ENCODE measurements at regions not wholly inside any gene's neighbourhood (a gene's known extent, or its start where the extent isn't known, plus 50 kb on each side); places are given as distances from the start of the nearest gene placed in this dataset.

DNA sequence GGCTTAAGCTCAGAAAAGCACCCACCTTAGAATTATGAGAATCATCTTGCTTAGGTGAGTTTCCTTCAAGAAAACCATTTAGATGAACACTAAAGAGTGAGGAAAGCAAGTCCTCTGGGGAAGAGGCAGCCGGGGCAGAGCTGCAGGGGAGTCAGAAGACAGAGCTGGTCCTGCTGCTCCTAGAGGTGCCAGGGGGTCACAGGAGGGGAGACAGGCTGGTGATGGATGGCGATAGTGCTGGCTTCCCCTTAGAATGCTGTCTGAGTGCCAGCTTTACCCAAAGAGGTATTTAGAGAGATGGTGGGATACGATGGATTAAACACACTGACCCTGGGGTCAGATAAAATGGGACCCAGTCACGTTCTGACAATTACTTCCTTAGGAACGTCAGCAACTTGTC lies 269.4 kb downstream of the TDRD15 start:
- DNase-seq (ENCODE audit: low read depth in 2 of 2) = no peak

DNA sequence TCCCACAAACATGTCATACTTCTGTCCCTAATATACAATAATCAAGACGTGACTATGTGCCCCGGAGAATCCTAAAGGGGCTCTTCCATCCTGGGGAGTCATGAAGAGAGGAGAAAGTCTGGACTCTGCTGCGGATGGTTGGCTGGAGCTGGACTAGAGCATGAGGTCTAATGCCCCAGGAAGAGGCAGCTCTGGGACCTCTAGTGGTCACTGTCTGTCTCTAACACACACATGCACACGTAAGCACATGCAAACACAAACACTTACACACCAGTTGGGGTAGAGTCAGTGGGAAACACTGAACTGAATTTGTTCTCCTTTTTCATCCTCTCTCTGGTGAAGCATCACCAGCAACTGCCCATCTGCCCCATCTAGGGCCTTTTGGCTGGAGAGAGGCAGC lies 271.6 kb downstream of the TDRD15 start:
- no peak for DNase-seq (ENCODE audit: low read depth in 2 of 2)

DNA sequence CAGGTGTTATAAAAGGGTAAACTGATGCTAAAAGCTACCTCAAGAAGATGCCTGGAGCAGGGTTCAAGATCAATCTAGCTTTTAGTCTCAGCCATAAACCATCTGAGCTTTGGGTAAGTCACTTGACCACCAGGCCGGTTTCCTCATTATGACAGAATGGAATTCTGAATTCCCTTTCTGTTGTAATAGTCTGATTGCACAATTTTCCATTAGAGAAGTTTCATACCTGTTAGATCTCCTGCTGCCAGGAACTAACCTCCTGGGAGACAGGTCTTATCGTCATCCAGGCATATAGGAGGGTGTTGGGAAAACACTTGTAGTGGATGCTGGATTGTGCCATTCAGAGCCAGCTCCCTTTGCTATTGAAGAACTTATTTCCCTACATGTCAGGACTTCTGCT lies 272.5 kb downstream of the TDRD15 start:
- DNase-seq (ENCODE audit: low read depth in 2 of 2) = no peak

DNA sequence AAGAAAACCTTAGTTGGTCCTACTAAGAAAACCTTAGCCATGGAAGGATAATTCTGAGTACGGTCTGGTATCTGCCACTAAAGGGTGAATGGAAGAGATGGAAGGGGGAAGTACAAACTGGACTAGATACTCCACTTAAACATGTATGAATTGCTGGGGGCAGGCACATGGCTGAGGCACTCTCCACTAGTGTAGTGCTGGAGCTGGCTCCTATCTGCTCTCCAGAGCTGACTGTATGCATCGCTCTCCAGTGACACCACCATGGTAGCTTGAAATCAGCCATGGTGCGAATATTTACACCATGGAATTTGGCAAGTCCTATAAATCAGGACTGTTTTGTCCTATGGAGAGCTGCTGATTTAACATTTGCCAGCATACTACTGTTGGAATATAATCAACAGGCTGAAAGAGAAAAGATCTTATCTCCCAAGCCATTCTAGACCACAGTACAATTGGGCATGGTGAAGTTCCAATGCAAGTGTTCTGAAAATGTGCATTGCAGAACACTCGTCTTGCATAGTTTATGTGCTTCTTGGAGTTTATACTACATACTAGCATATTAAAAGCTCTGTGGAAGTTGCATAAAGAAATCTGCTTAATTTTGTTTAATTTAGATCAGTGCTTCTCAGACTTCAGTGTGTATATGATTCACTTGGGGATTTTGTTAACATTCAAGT lies 277.4 kb downstream of the TDRD15 start:
- no peak for DNase-seq (ENCODE audit: low read depth in 2 of 2)

DNA sequence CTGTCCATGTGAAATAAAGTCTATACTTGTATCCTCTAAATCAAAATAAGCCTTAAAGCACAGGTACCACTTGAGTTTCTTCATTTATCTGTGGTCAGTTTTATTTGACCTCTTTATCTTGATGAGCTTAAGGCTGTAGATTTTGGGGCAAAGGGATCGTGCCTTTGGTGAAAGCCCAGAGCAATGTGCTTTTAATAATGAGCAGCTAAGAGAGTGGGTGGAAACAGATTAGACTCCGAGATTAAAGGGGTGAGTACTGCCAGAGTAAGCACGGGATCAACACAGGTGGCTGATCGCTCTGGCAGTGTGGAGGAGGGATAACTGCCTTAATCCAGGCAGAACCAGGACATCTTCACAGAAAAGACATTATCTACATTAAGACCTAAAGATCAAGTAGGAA lies 280.4 kb downstream of the TDRD15 start:
- DNase-seq (ENCODE audit: low read depth in 2 of 2) = no peak

DNA sequence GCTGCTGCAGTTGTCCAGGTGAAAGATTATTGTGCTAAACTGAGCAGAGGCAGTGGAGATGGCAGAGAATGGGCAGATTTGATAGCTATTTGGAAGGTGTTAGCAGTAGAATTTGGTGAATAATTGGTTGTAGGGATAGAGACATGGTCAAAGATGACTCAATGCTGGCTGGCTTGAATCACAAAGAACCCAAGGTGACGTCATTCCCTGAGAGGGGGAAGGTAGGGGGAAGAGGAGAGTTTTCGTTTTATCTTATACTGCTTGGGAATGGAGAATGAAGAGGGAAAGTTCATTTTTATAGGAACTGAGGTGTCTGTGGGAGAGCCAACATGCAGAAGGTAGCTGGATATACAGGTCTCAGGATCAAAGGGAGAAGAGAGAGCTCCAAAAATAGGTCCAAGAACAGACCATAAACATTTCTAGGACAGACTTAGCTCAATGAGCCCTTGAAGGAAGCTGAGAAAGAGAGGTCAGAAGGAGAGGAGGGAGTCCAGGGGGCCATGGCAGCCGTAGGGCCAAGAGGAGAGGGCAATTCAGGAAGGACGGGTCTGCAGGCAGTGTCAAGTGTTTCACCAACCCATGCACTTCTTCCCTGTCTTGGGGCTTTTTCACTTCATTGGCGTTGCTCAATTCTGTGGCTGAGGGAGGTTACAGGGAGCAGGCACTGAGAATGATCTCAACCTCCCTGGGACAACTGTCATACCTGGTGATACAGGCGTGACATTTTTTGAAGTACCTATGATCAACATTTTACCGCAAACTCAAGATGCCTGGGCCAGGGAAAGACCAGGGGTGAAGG lies 281.3 kb downstream of the TDRD15 start:
- DNase-seq (ENCODE audit: low read depth in 2 of 2) = no peak

DNA sequence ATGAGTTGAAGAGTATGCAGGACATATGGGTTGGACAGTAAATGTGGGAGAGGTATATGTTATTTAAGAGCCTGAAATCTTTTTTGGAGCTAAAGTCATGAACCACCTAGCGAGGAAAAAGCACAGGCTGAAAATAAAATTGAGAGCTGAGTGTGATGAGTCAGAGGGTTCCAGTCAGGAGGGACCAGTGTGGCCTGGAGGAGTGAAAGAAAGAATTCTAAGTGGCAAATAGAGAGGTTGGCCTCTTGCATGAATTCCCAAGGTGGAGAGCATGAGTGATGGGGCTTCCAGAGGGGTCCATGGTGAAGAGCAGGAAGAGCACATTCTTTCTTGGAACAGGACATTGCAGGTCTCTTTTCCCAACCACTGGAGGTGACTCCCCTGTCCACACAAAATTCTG lies 282.6 kb downstream of the TDRD15 start:
- no peak for DNase-seq (ENCODE audit: low read depth in 2 of 2)

DNA sequence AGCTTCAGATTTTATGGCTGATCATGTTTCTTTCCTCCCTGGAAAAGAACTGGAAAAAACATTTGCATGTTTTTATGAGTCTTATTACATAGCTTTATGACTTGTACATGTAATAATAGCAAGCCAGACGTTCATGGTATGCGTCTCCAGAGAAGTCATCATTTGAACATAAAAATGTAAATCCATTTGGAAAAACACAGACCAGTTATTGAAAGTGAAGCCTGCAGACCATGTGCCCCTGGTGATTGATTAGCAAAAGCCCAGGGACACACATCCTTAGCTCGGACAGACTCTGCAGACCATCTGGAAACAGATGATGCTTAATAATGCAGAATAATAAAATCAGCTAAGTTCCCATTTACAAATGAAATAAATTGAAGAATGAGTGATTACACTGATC lies 283.1 kb downstream of the TDRD15 start:
- DNase-seq (ENCODE audit: low read depth in 2 of 2) = no peak

DNA sequence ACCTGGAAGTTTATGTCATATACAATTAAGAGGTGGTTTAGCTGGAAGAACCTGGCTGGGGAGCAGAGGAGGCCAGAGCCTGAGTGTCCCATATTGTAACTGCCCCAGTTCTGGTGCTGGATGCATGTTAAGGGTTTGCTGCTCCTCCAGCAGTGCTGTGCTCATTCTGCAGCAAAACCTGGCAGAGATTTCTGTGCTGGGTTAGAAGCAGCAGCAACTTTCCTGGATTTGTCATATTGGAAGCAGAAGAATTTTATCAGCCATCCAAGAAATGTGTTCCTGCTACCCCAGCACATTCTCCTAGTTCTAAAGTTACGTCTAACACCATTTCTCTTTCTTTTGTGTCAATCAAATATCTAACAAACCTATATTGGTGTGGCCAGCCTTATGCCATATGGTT lies 284.1 kb downstream of the TDRD15 start:
- no peak for DNase-seq (ENCODE audit: low read depth in 2 of 2)

DNA sequence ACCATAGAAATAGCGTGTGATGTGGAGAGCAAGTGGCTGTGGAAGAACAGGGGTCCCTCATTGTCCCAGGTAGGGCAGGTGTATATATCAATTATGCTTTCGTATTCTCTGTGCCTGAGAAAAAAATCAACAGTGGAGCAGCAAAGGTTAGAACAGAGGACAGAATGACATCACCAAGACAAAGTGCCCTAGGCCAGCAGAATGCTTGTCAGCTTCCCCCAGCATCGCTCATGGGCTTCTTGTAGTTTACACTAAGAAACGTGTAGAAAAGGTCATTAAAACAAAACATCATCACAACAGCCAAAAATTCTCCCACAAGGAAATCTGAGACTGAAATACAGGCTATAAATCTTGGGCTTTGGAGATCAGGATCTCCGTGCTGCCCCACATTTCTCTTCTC lies 288.0 kb downstream of the TDRD15 start:
- no peak for DNase-seq (ENCODE audit: low read depth in 2 of 2)

DNA sequence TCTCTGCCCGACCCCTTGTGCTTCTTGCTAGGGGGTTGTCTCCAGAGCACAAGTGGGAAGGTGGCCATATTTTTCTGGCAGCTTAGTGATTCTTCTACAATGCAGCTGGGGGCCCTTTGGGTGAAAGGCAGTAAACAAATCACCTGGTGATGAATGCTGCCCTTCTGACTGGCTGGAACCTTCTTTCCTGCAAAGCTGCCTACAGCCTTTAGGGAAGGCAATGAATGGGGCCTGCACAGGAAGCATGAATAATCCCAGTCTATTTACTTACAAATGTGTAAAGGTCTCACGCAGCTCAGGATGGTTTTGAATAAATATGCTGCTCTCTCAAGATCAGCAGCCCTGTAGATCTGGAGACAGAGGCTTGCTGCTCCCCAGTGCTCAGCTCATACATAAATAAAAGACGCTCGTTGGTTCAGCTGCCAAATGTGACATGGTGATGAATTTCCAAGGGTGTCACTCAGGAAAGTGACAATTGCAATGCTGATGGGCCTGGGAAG lies 289.2 kb downstream of the TDRD15 start:
- DNase-seq (ENCODE audit: low read depth in 2 of 2) = no peak

DNA sequence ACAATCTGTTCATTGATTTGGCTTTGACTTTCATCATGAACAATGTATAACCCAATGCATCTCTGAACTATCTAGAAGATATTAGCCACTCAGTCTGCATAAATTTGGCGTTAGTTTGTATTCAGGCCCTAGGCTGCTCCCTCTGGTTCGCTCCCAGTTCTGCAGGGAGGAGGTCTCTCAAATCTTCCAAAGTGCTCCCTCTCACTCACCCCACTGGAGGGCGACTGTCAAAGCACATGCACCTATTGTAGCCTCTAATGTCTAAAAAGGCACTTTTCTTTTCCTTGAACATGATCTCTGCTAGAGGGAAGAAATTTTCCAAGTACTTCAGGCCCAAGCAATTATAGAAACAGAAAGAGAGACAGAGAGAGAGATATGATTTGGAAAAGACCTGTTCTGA lies 291.5 kb downstream of the TDRD15 start:
- DNase-seq (ENCODE audit: low read depth in 2 of 2) = no peak

DNA sequence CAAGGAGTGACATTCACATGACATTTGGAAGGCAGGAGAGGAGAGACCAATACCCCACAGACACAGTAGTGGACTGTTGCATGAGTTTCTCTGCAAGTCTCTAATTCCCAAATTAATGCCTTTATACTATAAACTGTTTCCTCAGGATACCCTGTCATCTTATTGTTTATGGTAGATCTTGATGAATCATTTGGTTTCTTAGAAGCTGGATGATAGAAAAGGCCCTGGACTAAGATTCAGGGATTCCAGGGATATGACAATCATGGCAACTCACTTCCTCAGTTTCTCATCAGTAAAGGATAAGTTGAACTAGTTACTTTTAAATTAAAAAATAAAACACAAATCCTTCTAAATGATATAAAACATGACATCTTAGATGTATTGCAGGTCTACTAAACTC lies 292.5 kb downstream of the TDRD15 start:
- no peak for DNase-seq (ENCODE audit: low read depth in 2 of 2)

DNA sequence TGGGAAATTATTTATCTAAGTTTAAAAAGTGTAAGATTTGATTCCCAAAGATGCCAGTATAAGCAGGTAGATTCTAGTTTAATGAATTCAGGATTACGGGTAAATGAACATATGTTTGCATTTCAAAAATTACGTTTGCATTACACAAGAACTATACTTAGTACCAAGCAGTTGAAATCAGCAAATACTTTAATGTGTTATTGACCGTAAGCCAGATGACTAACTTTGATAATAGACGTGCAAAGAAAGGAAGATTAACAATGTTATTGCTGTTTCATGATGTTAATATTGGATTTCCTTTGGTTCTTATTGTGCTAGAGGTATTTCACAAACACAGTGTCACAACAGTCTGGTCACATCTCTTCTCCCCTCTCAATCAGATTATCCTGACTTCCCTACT lies 294.7 kb downstream of the TDRD15 start:
- no peak for DNase-seq (ENCODE audit: low read depth in 2 of 2)

DNA sequence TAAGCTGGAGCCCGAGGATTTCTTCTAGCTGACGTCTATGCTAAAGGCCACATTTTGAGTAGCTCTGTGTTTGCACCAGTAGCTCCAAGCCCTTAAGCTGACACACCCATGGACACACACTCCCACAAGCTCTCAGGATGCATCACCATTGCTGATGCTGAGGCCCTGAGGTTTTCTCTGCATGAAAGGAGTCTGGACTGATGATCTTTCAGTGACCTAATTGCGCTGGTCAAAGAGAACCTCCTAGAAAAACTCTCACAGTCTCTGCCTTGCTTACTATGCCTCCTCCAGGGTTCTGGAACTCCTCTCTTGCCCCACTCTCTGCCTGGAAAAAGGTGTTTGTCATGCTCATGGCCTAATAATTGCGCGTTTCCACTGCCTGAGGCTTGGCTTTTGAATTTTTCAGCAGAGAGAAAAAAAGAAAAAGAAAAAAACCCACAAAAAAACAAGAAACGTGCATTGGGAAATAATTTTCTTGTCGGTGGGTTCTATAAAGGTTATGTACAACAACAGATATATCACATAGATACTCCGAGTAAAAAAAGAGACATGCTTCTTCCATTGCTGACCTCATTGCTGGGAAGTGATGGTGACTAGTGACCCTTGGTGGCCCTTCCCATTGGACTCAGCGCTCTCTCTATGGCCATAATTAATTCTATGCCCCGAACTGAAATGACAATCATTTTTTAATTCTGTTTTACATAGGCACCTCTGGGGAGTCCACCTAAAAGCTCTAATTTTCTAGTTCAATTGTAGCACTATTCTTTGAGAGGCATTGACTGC lies 297.0 kb downstream of the TDRD15 start:
- no peak for DNase-seq (ENCODE audit: low read depth in 2 of 2)

DNA sequence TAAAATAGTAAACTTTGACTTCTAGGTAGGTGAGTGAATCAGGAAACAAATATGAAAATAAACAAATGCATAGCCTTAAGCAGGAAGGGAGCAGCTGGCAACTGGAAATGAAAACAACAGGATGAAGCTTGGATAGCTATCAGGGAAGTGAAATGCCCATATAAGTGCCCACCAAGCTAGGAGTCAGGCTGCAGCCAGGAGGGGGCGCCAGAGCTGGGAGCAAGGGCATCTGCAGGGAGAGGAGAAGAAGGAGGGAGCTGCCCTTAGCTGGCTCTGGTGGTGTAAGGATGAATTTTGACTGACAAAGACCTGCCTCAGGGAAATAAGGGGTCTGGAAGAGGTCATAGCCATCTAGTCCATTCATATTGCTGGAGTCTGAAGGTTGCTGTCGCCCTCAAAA lies 298.3 kb downstream of the TDRD15 start:
- no peak for DNase-seq (ENCODE audit: low read depth in 2 of 2)

DNA sequence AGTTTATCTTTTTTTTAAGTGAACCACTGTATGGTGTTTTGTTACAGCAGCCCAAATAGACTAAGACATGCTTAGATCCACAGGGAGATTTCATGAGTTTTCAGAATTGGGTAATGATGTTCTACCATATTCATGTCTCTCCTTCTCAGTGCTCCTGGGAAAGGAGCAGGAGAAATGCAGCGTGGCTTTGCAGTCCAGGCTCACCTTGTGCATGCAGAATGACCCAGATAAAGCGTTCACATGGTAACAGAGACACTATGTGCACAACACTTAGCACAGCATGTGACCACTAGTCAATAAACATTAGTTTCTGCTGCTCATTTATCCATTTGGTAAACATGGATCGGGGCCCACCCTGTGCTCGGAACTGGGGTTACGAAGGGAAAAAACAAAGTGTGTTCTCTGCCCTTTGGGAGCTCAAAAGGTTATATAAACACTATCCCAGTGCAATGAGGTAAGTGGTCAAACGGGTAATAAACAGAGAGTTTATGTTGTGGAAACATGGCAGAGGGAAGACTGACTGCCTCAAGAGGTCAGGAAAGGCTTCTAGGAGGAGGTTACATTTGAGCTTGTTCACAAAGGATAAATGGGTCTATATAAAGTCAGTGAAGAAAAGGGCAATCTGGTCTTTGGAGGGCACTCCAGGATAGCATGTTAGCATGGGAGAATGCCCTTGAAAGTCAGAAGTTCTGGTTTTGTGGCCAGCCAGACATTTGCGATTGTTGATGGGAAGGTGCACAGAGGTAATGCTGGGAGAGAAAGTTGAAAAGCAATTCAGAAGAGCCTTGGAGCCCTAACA lies 299.2 kb downstream of the TDRD15 start:
- DNase-seq (ENCODE audit: low read depth in 2 of 2) = no peak

DNA sequence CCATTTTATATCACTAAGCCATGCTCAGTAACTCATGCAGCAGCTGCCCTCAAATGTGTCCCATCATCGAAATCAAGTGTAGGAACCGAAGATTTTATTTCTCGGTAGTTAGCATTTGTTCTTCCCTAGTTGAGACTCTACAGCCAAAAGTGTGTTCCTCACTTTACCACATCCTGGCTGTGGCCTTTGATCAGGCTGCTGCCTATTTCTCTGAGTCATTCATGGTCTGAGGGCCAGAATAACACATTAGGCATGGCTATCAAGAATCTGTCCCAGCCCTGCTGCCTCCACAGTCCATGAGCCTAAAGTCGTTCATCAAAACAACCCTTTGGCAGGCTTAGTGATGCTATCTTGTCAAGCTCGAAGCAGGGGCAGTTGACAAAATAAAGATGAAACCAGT lies 300.1 kb downstream of the TDRD15 start:
- DNase-seq (ENCODE audit: low read depth in 2 of 2) = no peak

DNA sequence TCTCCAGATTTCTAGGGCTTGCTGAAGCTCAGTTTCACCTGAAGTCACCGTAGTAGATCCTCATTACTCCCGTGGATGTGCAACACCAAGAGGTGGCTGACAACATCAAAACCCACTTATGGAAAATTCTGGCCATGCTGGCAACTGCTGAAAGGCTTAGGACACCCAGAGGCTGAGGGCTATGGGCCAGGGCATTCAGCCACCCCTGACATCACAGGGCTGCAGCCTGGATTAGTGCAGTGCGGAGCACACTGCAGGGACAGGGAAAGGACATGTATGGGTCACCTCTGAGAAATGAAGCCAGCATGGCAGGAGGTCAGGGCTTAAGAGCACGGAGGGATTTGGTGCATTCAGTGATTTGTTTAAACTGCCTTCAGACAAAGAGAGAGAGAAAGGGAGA lies 300.6 kb downstream of the TDRD15 start:
- DNase-seq (ENCODE audit: low read depth in 2 of 2) = no peak

DNA sequence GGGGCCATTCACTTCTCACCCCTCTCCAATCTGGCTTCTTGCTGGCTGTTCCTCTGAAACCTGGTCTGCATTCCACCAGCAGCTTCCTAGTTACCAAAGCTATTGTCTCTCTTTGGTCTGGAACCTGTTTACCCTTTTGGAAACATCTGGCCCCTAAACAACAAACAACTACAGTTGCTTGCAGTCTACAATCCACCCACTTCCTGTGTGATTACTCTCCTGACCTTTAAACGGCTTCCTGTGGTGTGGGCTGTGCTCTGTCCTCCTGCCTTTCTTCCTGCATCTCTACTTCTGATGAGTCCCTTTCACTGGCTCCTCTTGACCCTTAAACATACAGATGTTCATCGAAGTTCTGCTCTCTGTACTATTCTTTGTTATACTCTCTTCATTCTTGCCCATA lies 303.8 kb downstream of the TDRD15 start:
- DNase-seq (ENCODE audit: low read depth in 2 of 2) = no peak

DNA sequence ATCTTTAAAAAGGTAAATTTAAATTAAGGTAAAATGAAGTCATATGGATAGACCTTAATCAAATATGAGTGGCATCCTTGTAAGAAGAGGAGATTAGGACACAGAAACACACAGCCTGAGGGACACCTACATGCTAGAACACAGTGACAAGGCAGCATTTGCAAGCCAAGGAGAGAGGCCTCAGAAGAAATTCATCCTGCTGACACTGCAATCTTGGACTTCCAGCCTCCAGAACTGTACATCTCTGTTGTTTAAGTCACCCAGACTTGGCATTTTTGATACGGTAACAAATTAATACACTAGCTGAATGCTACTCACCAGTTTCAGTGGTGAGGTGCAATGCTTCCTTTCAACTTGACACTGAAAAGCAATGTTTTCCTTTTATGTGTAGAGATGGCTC lies 305.0 kb downstream of the TDRD15 start:
- no peak for DNase-seq (ENCODE audit: low read depth in 2 of 2)

DNA sequence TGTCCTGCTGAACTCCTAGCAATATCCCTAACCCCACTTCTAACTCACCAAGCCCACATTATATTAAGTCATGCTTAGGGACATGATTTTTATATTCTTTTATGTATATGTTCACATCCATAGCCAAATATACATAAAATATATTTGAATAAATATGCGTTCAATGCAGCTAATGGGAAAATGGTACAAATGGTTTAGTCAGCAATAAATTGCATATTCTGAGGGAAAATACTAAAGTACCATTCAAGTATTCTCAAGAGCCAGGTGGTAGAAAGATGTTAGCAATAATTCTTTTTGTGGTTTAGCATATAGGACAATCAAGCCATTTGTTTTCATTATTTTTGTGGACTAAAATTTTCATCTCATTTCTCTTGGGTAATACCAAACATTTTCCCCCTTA lies 306.0 kb downstream of the TDRD15 start:
- no peak for DNase-seq (ENCODE audit: low read depth in 2 of 2)
